Lower leg skin (tissue), 4 donors: ENCODE measurements at regions not wholly inside any gene's neighbourhood (a gene's known extent, or its start where the extent isn't known, plus 50 kb on each side); places are given as distances from the start of the nearest gene placed in this dataset.

Experiments
- DNase-seq, 2 donors: peaks; one replicate each; pipeline ENCODE4 v3.0.0-alpha.2; 2019; ENCODE audit warnings: low spot score in 2 of 2
- H3K4me3 ChIP-seq: fragments of 200-600 bp; sonication (generic); 2 replicates; pipeline ENCODE4 v1.5.1; 2017; ENCODE audit warnings: mild to moderate bottlenecking, low read depth; ENCODE audit not compliant: poor library complexity, severe bottlenecking
- POLR2A ChIP-seq, 2 donors: fragments of 450-650 bp; IDR thresholded peaks; one replicate each; pipeline ENCODE4 v1.6.1; 2016 to 2017; ENCODE audit warnings: antibody characterized with exemption in 2 of 2, mild to moderate bottlenecking in 1 of 2, moderate library complexity in 1 of 2
- WGBS, 2 donors: methylation state at CpG; one replicate each; pipeline ENCODE4 v1.1.5; 2018; 5-methylcytosine and 5-hydroxymethylcytosine counted together
- intact Hi-C: fragments of 100-400 bp; cut with DNase I; formaldehyde crosslinking; loops from one replicate; pipeline ENCODE4 v1.15.0; 2023; ENCODE audit warnings: low total_unique reads
- TF ChIP-seq, protein P1 (sequence below), 3 donors: fragments of 450-650 bp; IDR thresholded peaks; one replicate each; pipeline ENCODE4 v1.5.1; 2016; ENCODE audit warnings: antibody characterized with exemption in 3 of 3, mild to moderate bottlenecking in 3 of 3, moderate library complexity in 2 of 3

DNA sequence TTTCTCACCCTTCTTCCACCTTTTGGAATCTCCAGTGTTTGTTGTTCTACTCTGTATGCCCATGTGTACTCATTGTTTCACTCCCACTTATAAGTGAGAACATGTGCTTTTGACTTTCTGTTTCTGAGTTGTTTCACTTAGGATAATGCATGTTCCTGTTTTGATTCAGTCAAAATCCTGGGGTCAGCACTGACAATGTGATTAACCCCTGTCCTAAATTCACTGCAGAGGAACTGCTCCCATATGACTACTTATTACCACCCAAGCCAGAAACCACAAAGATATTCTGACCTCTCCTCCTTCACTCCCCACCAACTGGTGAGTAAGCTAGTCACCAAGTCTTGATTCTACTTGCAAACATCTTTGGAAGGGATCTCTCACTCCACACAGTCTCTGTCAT lies 251.4 kb upstream of the TCF4 start:
- no peak for DNase-seq
- intact Hi-C loops, result no loop called here
- no peak overlapping the region for H3K4me3 ChIP-seq
- TF ChIP-seq, protein P1, sequence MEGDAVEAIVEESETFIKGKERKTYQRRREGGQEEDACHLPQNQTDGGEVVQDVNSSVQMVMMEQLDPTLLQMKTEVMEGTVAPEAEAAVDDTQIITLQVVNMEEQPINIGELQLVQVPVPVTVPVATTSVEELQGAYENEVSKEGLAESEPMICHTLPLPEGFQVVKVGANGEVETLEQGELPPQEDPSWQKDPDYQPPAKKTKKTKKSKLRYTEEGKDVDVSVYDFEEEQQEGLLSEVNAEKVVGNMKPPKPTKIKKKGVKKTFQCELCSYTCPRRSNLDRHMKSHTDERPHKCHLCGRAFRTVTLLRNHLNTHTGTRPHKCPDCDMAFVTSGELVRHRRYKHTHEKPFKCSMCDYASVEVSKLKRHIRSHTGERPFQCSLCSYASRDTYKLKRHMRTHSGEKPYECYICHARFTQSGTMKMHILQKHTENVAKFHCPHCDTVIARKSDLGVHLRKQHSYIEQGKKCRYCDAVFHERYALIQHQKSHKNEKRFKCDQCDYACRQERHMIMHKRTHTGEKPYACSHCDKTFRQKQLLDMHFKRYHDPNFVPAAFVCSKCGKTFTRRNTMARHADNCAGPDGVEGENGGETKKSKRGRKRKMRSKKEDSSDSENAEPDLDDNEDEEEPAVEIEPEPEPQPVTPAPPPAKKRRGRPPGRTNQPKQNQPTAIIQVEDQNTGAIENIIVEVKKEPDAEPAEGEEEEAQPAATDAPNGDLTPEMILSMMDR (IDR thresholded peaks at IDR 0.05), result no peak
- no peak for TF ChIP-seq POLR2A (IDR thresholded peaks at IDR 0.05)

DNA sequence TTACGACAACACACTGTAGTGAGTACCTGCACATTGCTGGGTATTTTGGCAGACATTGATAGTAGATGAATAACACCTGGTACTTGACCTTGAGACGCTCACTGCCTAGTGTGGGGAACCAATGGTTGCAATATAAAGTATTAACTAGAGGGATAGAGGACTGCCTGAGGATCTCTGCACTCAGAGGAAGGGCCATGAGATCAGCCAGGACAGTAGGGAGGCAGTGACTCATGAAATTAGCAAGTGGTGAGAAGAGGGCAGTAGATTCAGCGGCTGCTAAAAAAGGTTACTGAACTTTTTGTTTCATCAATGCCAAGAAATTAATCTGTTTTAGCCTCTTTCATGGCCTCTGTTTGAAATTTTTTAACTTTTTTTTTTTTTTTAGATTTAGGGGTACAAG lies 250.8 kb upstream of the TCF4 start:
- H3K4me3 ChIP-seq, result no peak overlapping the region
- TF ChIP-seq POLR2A (IDR thresholded peaks at IDR 0.05), result no peak
- TF ChIP-seq, protein P1 (IDR thresholded peaks at IDR 0.05), result no peak
- no peak for DNase-seq
- intact Hi-C loops, result no loop called here
- WGBS, 2 donors, result 88 to 91% methylated on average over 3 of the region's 3 CpGs

DNA sequence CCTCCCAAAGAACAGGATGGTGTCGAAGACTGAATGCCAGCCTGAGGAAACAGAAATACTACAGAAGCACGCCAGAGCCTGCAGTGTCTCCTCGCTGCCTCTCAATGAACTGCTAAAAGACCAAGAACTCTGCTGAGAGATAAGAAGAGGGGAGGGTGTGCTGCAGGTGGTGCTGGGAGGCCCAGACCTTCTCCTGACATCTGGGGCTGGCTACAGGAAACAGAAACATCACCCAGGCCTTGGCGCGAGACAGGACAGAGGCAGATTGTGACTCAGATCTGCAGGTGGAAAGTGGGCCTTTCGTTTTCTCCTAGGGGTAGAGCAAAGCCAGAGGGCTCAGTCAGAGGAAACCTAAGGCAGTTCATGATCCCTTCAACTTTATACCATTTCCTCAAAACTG lies 250.3 kb upstream of the TCF4 start:
- intact Hi-C loops, result no loop called here

DNA sequence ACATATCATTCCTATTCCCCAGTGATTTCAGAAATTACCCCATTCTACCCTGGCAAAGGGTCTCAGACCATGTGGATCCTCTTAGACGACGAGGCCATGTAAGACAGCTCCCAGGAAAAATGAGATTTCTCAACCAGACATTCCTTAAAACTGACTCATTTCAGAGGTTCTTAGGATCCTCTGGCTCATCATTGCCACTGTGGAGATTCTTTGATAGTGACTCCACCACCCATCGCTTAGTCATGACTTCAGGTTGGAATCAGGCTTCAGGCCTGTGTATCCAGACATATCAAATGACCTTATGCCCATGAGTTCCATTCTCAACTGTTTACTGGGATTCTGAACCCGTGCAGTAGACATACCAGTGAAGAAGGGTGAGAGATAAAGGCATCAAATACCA lies 245.6 kb upstream of the TCF4 start:
- intact Hi-C loops, result no loop called here
- DNase-seq, result peak in 1 of 2 donors; percentile 55
- TF ChIP-seq, protein P1 (IDR thresholded peaks at IDR 0.05), result no peak
- no peak for TF ChIP-seq POLR2A (IDR thresholded peaks at IDR 0.05)
- no peak overlapping the region for H3K4me3 ChIP-seq
- 32 to 39% methylated on average over 4 of the region's 4 CpGs for WGBS, 2 donors

More for the DNA sequence above, 250.3 kb upstream of the TCF4 start:
- TF ChIP-seq, protein P1 (IDR thresholded peaks at IDR 0.05), result no peak
- TF ChIP-seq POLR2A (IDR thresholded peaks at IDR 0.05), result no peak
- DNase-seq, result no peak
- H3K4me3 ChIP-seq, result no peak overlapping the region
- 78 to 80% methylated on average over 6 of the region's 6 CpGs for WGBS, 2 donors

DNA sequence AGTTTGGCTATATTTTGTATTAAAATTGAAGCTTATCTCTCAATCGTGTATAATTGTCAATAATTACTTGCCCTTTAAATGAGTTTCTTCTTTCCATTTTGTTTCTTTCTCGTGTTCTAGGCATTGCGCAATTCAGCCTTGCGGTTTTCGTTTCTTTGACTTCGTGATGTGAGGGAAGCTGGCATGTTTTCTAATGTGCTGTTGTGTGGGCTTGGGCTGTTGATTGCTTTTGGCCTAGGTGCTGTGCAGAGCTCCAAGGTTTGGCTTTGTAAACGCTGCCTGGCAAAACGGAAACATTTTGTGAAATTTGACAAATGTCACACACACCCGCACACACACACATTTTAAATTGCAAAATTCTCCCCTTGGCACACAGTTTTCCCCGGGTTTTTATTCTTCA lies 242.6 kb upstream of the TCF4 start:
- DNase-seq, result no peak
- no peak overlapping the region for H3K4me3 ChIP-seq
- no peak for TF ChIP-seq POLR2A (IDR thresholded peaks at IDR 0.05)
- TF ChIP-seq, protein P1 (IDR thresholded peaks at IDR 0.05), result no peak
- WGBS, 2 donors, result 67 to 74% methylated on average over 10 of the region's 10 CpGs
- intact Hi-C loops, result no loop called here

DNA sequence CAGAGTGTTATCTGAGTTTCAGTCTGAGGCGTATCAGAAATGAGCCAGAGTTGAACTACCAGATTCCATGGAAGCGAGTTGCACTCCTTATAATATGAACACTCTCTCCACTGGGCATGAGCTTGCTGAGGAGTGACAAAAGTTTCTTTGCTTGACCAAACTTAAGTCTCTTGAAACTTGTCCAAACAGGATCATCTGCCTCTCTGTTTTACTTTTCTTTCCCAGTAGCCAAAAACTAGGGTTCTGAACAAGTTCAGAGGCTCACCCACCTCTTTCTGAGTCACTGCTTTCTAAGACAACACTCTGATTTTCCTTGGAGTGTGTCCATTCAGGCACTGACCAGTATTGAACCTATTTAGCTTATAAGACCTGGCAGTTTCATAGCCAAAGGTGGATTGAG lies 233.2 kb upstream of the TCF4 start:
- DNase-seq, result no peak
- TF ChIP-seq, protein P1 (IDR thresholded peaks at IDR 0.05), result no peak
- no peak for TF ChIP-seq POLR2A (IDR thresholded peaks at IDR 0.05)
- no peak overlapping the region for H3K4me3 ChIP-seq
- WGBS, 2 donors, result 85 to 91% methylated on average over 2 of the region's 2 CpGs
- intact Hi-C loops, result no loop called here
